Mesendoderm (in vitro differentiated cells): ENCODE measurements at regions not wholly inside any gene's neighbourhood (a gene's known extent, or its start where the extent isn't known, plus 50 kb on each side); places are given as distances from the start of the nearest gene placed in this dataset.

Experiments used
- DNase-seq: peaks from one replicate; pipeline ENCODE4 v3.0.0; 2013
- H2AK5ac ChIP-seq: 2 replicates; pipeline ENCODE4 v1.6.1; 2013; ENCODE audit warnings: low read length, inconsistent platforms
- H2BK120ac ChIP-seq: 2 replicates; pipeline ENCODE4 v1.6.1; 2013; ENCODE audit warnings: low read depth, mild to moderate bottlenecking, low read length, moderate library complexity, mixed read lengths
- H2BK15ac ChIP-seq: replicated peaks from 2 replicates; pipeline ENCODE4 v1.6.1; 2013; ENCODE audit warnings: low read depth, mild to moderate bottlenecking, moderate library complexity
- H2BK5ac ChIP-seq: 2 replicates; pipeline ENCODE4 v1.6.1; 2013; ENCODE audit warnings: low read length, inconsistent platforms
- H3K18ac ChIP-seq: 2 replicates; pipeline ENCODE4 v1.6.1; 2013; ENCODE audit warnings: mild to moderate bottlenecking, low read length, mixed read lengths
- H3K23ac ChIP-seq: one replicate; pipeline ENCODE4 v1.6.1; 2013; ENCODE audit warnings: low read length
- H3K27ac ChIP-seq: 2 replicates; pipeline ENCODE4 v1.5.1; 2013; ENCODE audit warnings: low read depth, mild to moderate bottlenecking, inconsistent platforms, low read length, moderate library complexity
- H3K27me3 ChIP-seq: 2 replicates; pipeline ENCODE4 v1.6.1; 2013; ENCODE audit warnings: low read length, control low read depth, mild to moderate bottlenecking, inconsistent platforms; ENCODE audit not compliant: insufficient read depth, poor library complexity
- H3K36me3 ChIP-seq: 2 replicates; pipeline ENCODE4 v1.6.1; 2013; ENCODE audit warnings: low read length, inconsistent platforms; ENCODE audit not compliant: control insufficient read depth, insufficient read depth
- H3K4ac ChIP-seq: one replicate; pipeline ENCODE4 v1.6.1; 2013; ENCODE audit warnings: low read depth, mild to moderate bottlenecking, low read length, moderate library complexity
- H3K4me1 ChIP-seq: 2 replicates; pipeline ENCODE4 v1.6.1; 2013; ENCODE audit warnings: low read depth, low read length, inconsistent platforms; ENCODE audit not compliant: control insufficient read depth
- H3K4me2 ChIP-seq: 2 replicates; pipeline ENCODE4 v1.6.1; 2013; ENCODE audit warnings: low read length
- H3K4me3 ChIP-seq: 2 replicates; pipeline ENCODE4 v1.5.1; 2013; ENCODE audit warnings: mild to moderate bottlenecking, low read length
- H3K56ac ChIP-seq: one replicate; pipeline ENCODE4 v1.6.1; 2013; ENCODE audit warnings: low read length
- H3K79me1 ChIP-seq: 2 replicates; pipeline ENCODE4 v1.6.1; 2013; ENCODE audit warnings: low read length, inconsistent platforms
- H3K79me2 ChIP-seq: 2 replicates; pipeline ENCODE4 v1.6.1; 2013; ENCODE audit warnings: mild to moderate bottlenecking, low read length; ENCODE audit not compliant: control insufficient read depth, insufficient read depth
- H3K9ac ChIP-seq: 2 replicates; pipeline ENCODE4 v1.6.1; 2013; ENCODE audit warnings: low read length, inconsistent platforms
- H4K5ac ChIP-seq: one replicate; pipeline ENCODE4 v1.6.1; 2013; ENCODE audit warnings: low read length
- H4K8ac ChIP-seq: one replicate; pipeline ENCODE4 v1.6.1; 2013; ENCODE audit warnings: low read depth, mild to moderate bottlenecking, control low read depth, low read length, moderate library complexity
- whole genome bisulfite sequencing: extraction: QIAGEN DNeasy Blood & Tissue Kit; methylation state at CpG from one replicate; pipeline ENCODE4 v1.1.7; 2013; ENCODE audit warnings: low lambda C conversion rate, missing lambda C conversion rate; ENCODE audit not compliant: insufficient coverage; ENCODE audit errors: extremely low coverage; 5-methylcytosine and 5-hydroxymethylcytosine counted together

- Histone ChIP-seq H3K9ac (no peak overlapping the region), H3K4ac (no peak overlapping the region), H3K36me3 (no peaks in the 10 kb centered on the region), H3K27me3 (no peaks in the 10 kb centered on the region), H3K79me2 (no peaks in the 10 kb centered on the region), H2BK5ac (no peak overlapping the region), H4K5ac (no peak overlapping the region), H3K79me1 (no peaks in the 10 kb centered on the region), H4K8ac (no peak overlapping the region), H3K18ac (no peak overlapping the region), H3K56ac (no peak overlapping the region), H3K23ac (no peak overlapping the region), H3K4me1 (no peaks in the 10 kb centered on the region), H3K4me3 (no peak overlapping the region), H2AK5ac (no peak overlapping the region), H2BK15ac (no peak overlapping the region), H3K4me2 (no peak overlapping the region), H2BK120ac (no peak overlapping the region), H3K27ac (no peak overlapping the region)
- WGBS: no CpG with 5 or more reads among the region's 4 CpGs
- DNase-seq: no peak
Observed at GRCh38 chr4:135732448-135732847, 1530.9 kb upstream of the PABPC4L start.

- DNase-seq: no peak
- Histone ChIP-seq H3K27me3 (no peaks in the 10 kb centered on the region), H3K4me1 (no peaks in the 10 kb centered on the region), H2BK15ac (no peak overlapping the region), H3K4ac (no peak overlapping the region), H2BK120ac (no peak overlapping the region), H2AK5ac (no peak overlapping the region), H3K23ac (no peak overlapping the region), H3K4me3 (no peak overlapping the region), H3K56ac (no peak overlapping the region), H3K36me3 (no peaks in the 10 kb centered on the region), H3K4me2 (no peak overlapping the region), H3K79me2 (no peaks in the 10 kb centered on the region), H3K9ac (no peak overlapping the region), H3K79me1 (no peaks in the 10 kb centered on the region), H3K18ac (no peak overlapping the region), H4K5ac (no peak overlapping the region), H4K8ac (no peak overlapping the region), H2BK5ac (no peak overlapping the region), H3K27ac (no peak overlapping the region)
- WGBS: no CpG with 5 or more reads among the region's 2 CpGs
Observed at GRCh38 chr4:135731682-135732081, 1530.1 kb upstream of the PABPC4L start.

GRCh38 chr4:135724421-135724820 lies 1522.8 kb upstream of the PABPC4L start:
- Histone ChIP-seq H2BK5ac (no peak overlapping the region), H3K36me3 (no peaks in the 10 kb centered on the region), H3K23ac (no peak overlapping the region), H2BK15ac (no peak overlapping the region), H2AK5ac (no peak overlapping the region), H3K4ac (no peak overlapping the region), H3K4me2 (no peak overlapping the region), H4K8ac (no peak overlapping the region), H3K79me2 (no peaks in the 10 kb centered on the region), H3K79me1 (no peaks in the 10 kb centered on the region), H3K4me3 (no peak overlapping the region), H3K27ac (no peak overlapping the region), H2BK120ac (no peak overlapping the region), H3K27me3 (no peaks in the 10 kb centered on the region), H3K18ac (no peak overlapping the region), H4K5ac (no peak overlapping the region), H3K9ac (no peak overlapping the region), H3K56ac (no peak overlapping the region), H3K4me1 (no peaks in the 10 kb centered on the region)
- no peak for DNase-seq
- WGBS: no CpG with 5 or more reads among the region's 2 CpGs

DNA sequence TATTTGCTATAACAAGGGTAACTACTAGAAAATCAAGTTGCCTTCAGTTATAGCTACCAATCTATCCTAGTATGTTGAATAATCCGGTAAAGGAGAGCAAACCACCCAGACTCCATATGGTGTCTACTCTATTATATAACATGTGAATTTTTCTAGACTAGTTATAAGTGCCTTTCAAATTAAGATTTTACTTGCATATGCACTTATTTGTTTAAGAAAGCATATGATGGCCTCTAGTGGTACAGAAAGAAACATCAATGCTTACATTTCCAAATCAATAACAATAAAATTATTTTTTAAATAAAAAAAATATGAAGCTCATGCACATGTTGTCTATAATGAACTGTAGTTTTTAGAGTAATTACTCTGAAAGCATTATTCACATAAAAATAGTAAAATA lies 1516.4 kb upstream of the PABPC4L start:
- H3K79me1 ChIP-seq: no peaks in the 10 kb centered on the region

DNA sequence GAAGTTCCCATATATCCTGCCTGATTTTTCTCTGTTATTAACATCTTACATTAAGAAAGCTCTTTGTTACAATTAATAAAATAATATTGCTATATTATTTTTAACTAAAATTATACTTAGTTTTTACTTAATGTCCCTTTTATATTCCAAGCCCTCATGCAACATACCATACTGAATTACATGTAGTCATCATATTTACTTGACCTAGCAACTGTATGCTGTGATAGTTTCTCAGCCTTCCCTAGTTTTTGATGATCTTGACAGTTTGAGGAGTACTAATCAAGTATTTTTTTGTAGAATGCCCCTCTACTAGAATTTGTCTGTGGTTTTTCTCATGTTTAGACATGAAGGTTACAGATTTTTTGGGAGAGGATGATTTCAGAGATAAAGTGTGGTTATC lies 1503.8 kb upstream of the PABPC4L start:
- no peak overlapping the region for H3K9ac ChIP-seq
- no peak overlapping the region for H3K56ac ChIP-seq
- no peak overlapping the region for H2BK15ac ChIP-seq

More for the DNA sequence above, 1516.4 kb upstream of the PABPC4L start:
- no peak overlapping the region for H2BK5ac ChIP-seq
- no peaks in the 10 kb centered on the region for H3K36me3 ChIP-seq
- no peak for DNase-seq
- H3K4me2 ChIP-seq: no peak overlapping the region
- H2AK5ac ChIP-seq: no peak overlapping the region
- H2BK120ac ChIP-seq: no peak overlapping the region
- H3K56ac ChIP-seq: no peak overlapping the region
- no peaks in the 10 kb centered on the region for H3K4me1 ChIP-seq
- no peak overlapping the region for H4K5ac ChIP-seq
- H3K9ac ChIP-seq: no peak overlapping the region
- H3K79me2 ChIP-seq: no peaks in the 10 kb centered on the region
- H4K8ac ChIP-seq: no peak overlapping the region
- H3K4me3 ChIP-seq: no peak overlapping the region
- H3K27me3 ChIP-seq: no peaks in the 10 kb centered on the region
- H3K23ac ChIP-seq: no peak overlapping the region
- H3K4ac ChIP-seq: no peak overlapping the region
- no CpG with 5 or more reads among the region's 1 CpG for WGBS
- H3K27ac ChIP-seq: no peak overlapping the region
- H2BK15ac ChIP-seq: no peak overlapping the region
- H3K18ac ChIP-seq: no peak overlapping the region

DNA sequence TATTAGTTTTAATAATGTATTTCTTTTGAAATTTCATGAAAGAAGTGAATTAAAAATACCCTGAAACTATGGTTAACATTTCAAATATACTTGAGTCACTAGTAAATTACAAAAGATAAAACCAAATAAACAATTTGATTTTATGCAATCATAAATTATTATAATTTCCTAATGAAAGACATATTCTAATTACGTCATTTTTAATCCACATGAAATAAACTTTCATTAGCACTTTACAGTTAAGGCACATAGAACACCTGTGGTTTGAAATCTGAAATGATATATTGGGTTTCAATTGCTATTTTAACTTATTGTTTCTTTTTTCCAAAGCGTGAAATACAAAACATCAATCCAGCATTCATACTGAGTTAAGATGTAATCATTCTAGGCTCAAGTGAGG lies 1492.5 kb upstream of the PABPC4L start:
- WGBS: no CpG with 5 or more reads among the region's 2 CpGs
- Histone ChIP-seq H2BK5ac (no peak overlapping the region), H3K9ac (no peak overlapping the region), H3K79me2 (no peaks in the 10 kb centered on the region), H2BK15ac (no peak overlapping the region), H3K79me1 (no peaks in the 10 kb centered on the region), H3K4me2 (no peak overlapping the region), H3K56ac (no peak overlapping the region), H4K8ac (no peak overlapping the region), H3K18ac (no peak overlapping the region), H3K27me3 (no peaks in the 10 kb centered on the region), H3K23ac (no peak overlapping the region), H3K4ac (no peak overlapping the region), H4K5ac (no peak overlapping the region), H3K36me3 (no peaks in the 10 kb centered on the region), H3K4me3 (no peak overlapping the region), H3K4me1 (no peaks in the 10 kb centered on the region), H3K27ac (no peak overlapping the region), H2BK120ac (no peak overlapping the region), H2AK5ac (no peak overlapping the region)
- DNase-seq: no peak

More for the DNA sequence above, 1503.8 kb upstream of the PABPC4L start:
- Histone ChIP-seq H3K4ac (no peak overlapping the region), H2AK5ac (no peak overlapping the region), H3K27ac (no peak overlapping the region), H2BK120ac (no peak overlapping the region), H4K8ac (no peak overlapping the region), H4K5ac (no peak overlapping the region), H2BK5ac (no peak overlapping the region), H3K36me3 (no peaks in the 10 kb centered on the region), H3K18ac (no peak overlapping the region), H3K4me2 (no peak overlapping the region), H3K4me1 (no peaks in the 10 kb centered on the region), H3K4me3 (no peak overlapping the region), H3K27me3 (no peaks in the 10 kb centered on the region), H3K79me2 (no peaks in the 10 kb centered on the region), H3K23ac (no peak overlapping the region), H3K79me1 (no peaks in the 10 kb centered on the region)
- DNase-seq: no peak
